WTC11 (cell line): ENCODE measurements at regions not wholly inside any gene's neighbourhood (a gene's known extent, or its start where the extent isn't known, plus 50 kb on each side); places are given as distances from the start of the nearest gene placed in this dataset.

Experiments used
- ATAC-seq: fragments of 200-7000 bp; cut with Tn5 transposase; 2 replicates; pipeline ENCODE4 v1.10.0; 2021; ENCODE audit warnings: mild to moderate bottlenecking, moderate library complexity
- CTCF ChIA-PET: fragments of 300-600 bp; sonication (Branson Sonifier 250); formaldehyde crosslinking; loops from one replicate; lab custom pipeline; 2021; ENCODE audit warnings: antibody characterized with exemption; lab: Charles Lee
- POLR2A ChIA-PET: fragments of 350-600 bp; sonication (Branson Sonifier 250); formaldehyde crosslinking; loops from one replicate; lab custom pipeline; 2021; ENCODE audit warnings: antibody characterized with exemption; lab: Charles Lee
- DNase-seq: peaks from one replicate; pipeline ENCODE4 v3.0.0; 2021; ENCODE audit warnings: low spot score
- H3K27ac Mint-ChIP-seq: 2 replicates; pipeline ENCODE4 v1.8.0; 2021; ENCODE audit warnings: mixed read lengths
- H3K27me3 Mint-ChIP-seq: 2 replicates; pipeline ENCODE4 v1.8.0; 2021; ENCODE audit warnings: low read depth, mild to moderate bottlenecking, moderate library complexity, mixed read lengths
- H3K36me3 Mint-ChIP-seq: 2 replicates; pipeline ENCODE4 v1.8.0; 2021; ENCODE audit warnings: mixed read lengths
- H3K4me1 Mint-ChIP-seq: 2 replicates; pipeline ENCODE4 v1.8.0; 2022; ENCODE audit warnings: mixed read lengths
- H3K4me3 Mint-ChIP-seq: 2 replicates; pipeline ENCODE4 v1.8.0; 2021; ENCODE audit warnings: mild to moderate bottlenecking, moderate library complexity, mixed read lengths
- H3K9me3 Mint-ChIP-seq: 2 replicates; pipeline ENCODE4 v1.8.0; 2021; ENCODE audit warnings: mixed read lengths
- ATF2 ChIP-seq: sonication (generic); formaldehyde crosslinking; IDR thresholded peaks from 2 replicates; pipeline ENCODE4 v1.8.1; 2022; ENCODE audit warnings: low read depth, missing genetic modification reagents, borderline replicate concordance
- CBFB ChIP-seq: sonication (generic); formaldehyde crosslinking; IDR thresholded peaks from 2 replicates; pipeline ENCODE4 v1.8.1; 2022; ENCODE audit warnings: mild to moderate bottlenecking, low read depth, missing genetic modification reagents
- E2F5 ChIP-seq: sonication (generic); formaldehyde crosslinking; IDR thresholded peaks from 2 replicates; pipeline ENCODE4 v1.8.1; 2022; ENCODE audit warnings: mild to moderate bottlenecking, moderate library complexity, missing genetic modification reagents
- ELF4 ChIP-seq: sonication (generic); formaldehyde crosslinking; IDR thresholded peaks from 2 replicates; pipeline ENCODE4 v1.8.1; 2022; ENCODE audit warnings: low read depth, mild to moderate bottlenecking, moderate library complexity, missing genetic modification reagents
- GABPB1 ChIP-seq: sonication (generic); formaldehyde crosslinking; IDR thresholded peaks from 2 replicates; pipeline ENCODE4 v1.8.1; 2023; ENCODE audit warnings: mild to moderate bottlenecking, missing genetic modification reagents
- MXD4 ChIP-seq: fragments of 250-450 bp; sonication (Bioruptor Pico); IDR thresholded peaks from 2 replicates; pipeline ENCODE4 v1.8.0; 2021; ENCODE audit warnings: mild to moderate bottlenecking, moderate library complexity, borderline replicate concordance
- NR3C1 ChIP-seq: sonication (generic); formaldehyde crosslinking; conservative IDR thresholded peaks from 2 replicates; pipeline ENCODE4 v1.8.1; 2023; ENCODE audit warnings: low read depth, mild to moderate bottlenecking, missing genetic modification reagents
- PRRX2 ChIP-seq: fragments of 250-450 bp; sonication (Bioruptor Pico); IDR thresholded peaks from 2 replicates; pipeline ENCODE4 v1.8.0; 2021; ENCODE audit warnings: mild to moderate bottlenecking
- SP1 ChIP-seq: sonication (generic); formaldehyde crosslinking; conservative IDR thresholded peaks from 2 replicates; pipeline ENCODE4 v1.8.1; 2022; ENCODE audit warnings: missing genetic modification reagents
- STAT6 ChIP-seq: sonication (generic); formaldehyde crosslinking; conservative IDR thresholded peaks from 2 replicates; pipeline ENCODE4 v1.8.1; 2023; ENCODE audit warnings: mild to moderate bottlenecking, low read depth, missing genetic modification reagents, moderate library complexity
- TEAD1 ChIP-seq: sonication (generic); formaldehyde crosslinking; IDR thresholded peaks from 2 replicates; pipeline ENCODE4 v1.8.0; 2022; ENCODE audit warnings: mild to moderate bottlenecking, missing genetic modification reagents
- ZNF219 ChIP-seq: sonication (generic); formaldehyde crosslinking; IDR thresholded peaks from 2 replicates; pipeline ENCODE4 v1.8.0; 2023; ENCODE audit warnings: missing genetic modification reagents, mild to moderate bottlenecking, borderline replicate concordance
- ZNF232 ChIP-seq: sonication (generic); formaldehyde crosslinking; IDR thresholded peaks from 2 replicates; pipeline ENCODE4 v1.8.0; 2022; ENCODE audit warnings: mild to moderate bottlenecking, missing genetic modification reagents
- ZNF317 ChIP-seq: sonication (generic); formaldehyde crosslinking; IDR thresholded peaks from 2 replicates; pipeline ENCODE4 v1.8.1; 2023; ENCODE audit warnings: low read depth, mild to moderate bottlenecking, moderate library complexity, missing genetic modification reagents, borderline replicate concordance
- TF ChIP-seq, protein P1 (sequence below): sonication (generic); formaldehyde crosslinking; IDR thresholded peaks from 2 replicates; pipeline ENCODE4 v1.8.0; 2023; ENCODE audit warnings: missing genetic modification reagents, mild to moderate bottlenecking, borderline replicate concordance
- TF ChIP-seq, protein P2 (sequence below): sonication (generic); formaldehyde crosslinking; IDR thresholded peaks from 2 replicates; pipeline ENCODE4 v1.8.0; 2022; ENCODE audit warnings: mild to moderate bottlenecking, missing genetic modification reagents
- TF ChIP-seq, protein P3 (sequence below): sonication (generic); formaldehyde crosslinking; IDR thresholded peaks from 2 replicates; pipeline ENCODE4 v1.8.0; 2023; ENCODE audit warnings: mild to moderate bottlenecking, missing genetic modification reagents
- TF ChIP-seq, protein P4 (sequence below): sonication (generic); formaldehyde crosslinking; IDR thresholded peaks from 2 replicates; pipeline ENCODE4 v1.8.1; 2023; ENCODE audit warnings: mild to moderate bottlenecking, missing genetic modification reagents

GRCh38 chr4:150005537-150005936 lies 72.7 kb upstream of the DCLK2 start:
- ChIA-PET POLR2A (no interaction called here), CTCF (interaction anchor here (1.4 kb wide), 1 partner anchor 204 kb away, joined by 4 read pairs; no protein-coding TSS in a partner anchor)
- Mint-ChIP-seq H3K9me3 (no peaks in the 10 kb centered on the region), H3K27me3 (no peaks in the 10 kb centered on the region), H3K27ac (no peak overlapping the region), H3K4me1 (peaks cover 20% of the 10 kb centered on the region), H3K4me3 (no peak overlapping the region), H3K36me3 (no peaks in the 10 kb centered on the region)
- ATAC-seq = no peak
- TF ChIP-seq STAT6 (CRISPR knock-in tag) = no peak
- no peak for TF ChIP-seq TEAD1 (CRISPR knock-in tag)
- no peak for TF ChIP-seq NR3C1
- TF ChIP-seq ZNF317 (CRISPR knock-in tag) = no peak
- TF ChIP-seq, protein P1, sequence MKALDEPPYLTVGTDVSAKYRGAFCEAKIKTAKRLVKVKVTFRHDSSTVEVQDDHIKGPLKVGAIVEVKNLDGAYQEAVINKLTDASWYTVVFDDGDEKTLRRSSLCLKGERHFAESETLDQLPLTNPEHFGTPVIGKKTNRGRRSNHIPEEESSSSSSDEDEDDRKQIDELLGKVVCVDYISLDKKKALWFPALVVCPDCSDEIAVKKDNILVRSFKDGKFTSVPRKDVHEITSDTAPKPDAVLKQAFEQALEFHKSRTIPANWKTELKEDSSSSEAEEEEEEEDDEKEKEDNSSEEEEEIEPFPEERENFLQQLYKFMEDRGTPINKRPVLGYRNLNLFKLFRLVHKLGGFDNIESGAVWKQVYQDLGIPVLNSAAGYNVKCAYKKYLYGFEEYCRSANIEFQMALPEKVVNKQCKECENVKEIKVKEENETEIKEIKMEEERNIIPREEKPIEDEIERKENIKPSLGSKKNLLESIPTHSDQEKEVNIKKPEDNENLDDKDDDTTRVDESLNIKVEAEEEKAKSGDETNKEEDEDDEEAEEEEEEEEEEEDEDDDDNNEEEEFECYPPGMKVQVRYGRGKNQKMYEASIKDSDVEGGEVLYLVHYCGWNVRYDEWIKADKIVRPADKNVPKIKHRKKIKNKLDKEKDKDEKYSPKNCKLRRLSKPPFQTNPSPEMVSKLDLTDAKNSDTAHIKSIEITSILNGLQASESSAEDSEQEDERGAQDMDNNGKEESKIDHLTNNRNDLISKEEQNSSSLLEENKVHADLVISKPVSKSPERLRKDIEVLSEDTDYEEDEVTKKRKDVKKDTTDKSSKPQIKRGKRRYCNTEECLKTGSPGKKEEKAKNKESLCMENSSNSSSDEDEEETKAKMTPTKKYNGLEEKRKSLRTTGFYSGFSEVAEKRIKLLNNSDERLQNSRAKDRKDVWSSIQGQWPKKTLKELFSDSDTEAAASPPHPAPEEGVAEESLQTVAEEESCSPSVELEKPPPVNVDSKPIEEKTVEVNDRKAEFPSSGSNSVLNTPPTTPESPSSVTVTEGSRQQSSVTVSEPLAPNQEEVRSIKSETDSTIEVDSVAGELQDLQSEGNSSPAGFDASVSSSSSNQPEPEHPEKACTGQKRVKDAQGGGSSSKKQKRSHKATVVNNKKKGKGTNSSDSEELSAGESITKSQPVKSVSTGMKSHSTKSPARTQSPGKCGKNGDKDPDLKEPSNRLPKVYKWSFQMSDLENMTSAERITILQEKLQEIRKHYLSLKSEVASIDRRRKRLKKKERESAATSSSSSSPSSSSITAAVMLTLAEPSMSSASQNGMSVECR (CRISPR knock-in tag) = no peak
- TF ChIP-seq, protein P2, sequence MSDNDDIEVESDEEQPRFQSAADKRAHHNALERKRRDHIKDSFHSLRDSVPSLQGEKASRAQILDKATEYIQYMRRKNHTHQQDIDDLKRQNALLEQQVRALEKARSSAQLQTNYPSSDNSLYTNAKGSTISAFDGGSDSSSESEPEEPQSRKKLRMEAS = no peak
- no peak for TF ChIP-seq ATF2
- DNase-seq = no peak

DNA sequence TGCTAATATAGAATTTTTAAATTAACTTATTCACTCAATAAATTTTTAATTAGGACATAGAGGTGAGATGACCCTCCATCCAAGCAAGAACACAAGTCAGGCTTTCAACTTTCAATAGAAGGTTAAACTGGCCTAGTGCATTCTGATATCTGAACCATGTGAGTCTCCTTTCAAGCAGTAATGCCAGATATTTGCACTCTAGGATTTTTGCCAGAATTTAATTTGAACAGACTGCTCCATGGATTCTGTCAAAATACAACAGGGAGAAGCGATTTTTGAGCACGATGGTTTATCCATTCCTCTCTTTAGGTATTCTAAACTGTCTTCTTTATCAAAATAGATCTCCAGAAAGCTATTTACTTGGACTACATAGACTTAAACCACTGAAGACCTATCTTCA lies 72.0 kb upstream of the DCLK2 start:
- peaks cover 20% of the 10 kb centered on the region for H3K4me1 Mint-ChIP-seq
- TF ChIP-seq GABPB1 (CRISPR knock-in tag) (no peak), CBFB (no peak), MXD4 (CRISPR knock-in tag) (no peak), STAT6 (CRISPR knock-in tag) (no peak), ELF4 (no peak), PRRX2 (CRISPR knock-in tag) (no peak), ZNF219 (CRISPR knock-in tag) (no peak), E2F5 (no peak), SP1 (no peak), ZNF232 (CRISPR knock-in tag) (no peak)
- TF ChIP-seq, protein P3, sequence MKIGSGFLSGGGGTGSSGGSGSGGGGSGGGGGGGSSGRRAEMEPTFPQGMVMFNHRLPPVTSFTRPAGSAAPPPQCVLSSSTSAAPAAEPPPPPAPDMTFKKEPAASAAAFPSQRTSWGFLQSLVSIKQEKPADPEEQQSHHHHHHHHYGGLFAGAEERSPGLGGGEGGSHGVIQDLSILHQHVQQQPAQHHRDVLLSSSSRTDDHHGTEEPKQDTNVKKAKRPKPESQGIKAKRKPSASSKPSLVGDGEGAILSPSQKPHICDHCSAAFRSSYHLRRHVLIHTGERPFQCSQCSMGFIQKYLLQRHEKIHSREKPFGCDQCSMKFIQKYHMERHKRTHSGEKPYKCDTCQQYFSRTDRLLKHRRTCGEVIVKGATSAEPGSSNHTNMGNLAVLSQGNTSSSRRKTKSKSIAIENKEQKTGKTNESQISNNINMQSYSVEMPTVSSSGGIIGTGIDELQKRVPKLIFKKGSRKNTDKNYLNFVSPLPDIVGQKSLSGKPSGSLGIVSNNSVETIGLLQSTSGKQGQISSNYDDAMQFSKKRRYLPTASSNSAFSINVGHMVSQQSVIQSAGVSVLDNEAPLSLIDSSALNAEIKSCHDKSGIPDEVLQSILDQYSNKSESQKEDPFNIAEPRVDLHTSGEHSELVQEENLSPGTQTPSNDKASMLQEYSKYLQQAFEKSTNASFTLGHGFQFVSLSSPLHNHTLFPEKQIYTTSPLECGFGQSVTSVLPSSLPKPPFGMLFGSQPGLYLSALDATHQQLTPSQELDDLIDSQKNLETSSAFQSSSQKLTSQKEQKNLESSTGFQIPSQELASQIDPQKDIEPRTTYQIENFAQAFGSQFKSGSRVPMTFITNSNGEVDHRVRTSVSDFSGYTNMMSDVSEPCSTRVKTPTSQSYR (CRISPR knock-in tag) = no peak
- TF ChIP-seq, protein P4, sequence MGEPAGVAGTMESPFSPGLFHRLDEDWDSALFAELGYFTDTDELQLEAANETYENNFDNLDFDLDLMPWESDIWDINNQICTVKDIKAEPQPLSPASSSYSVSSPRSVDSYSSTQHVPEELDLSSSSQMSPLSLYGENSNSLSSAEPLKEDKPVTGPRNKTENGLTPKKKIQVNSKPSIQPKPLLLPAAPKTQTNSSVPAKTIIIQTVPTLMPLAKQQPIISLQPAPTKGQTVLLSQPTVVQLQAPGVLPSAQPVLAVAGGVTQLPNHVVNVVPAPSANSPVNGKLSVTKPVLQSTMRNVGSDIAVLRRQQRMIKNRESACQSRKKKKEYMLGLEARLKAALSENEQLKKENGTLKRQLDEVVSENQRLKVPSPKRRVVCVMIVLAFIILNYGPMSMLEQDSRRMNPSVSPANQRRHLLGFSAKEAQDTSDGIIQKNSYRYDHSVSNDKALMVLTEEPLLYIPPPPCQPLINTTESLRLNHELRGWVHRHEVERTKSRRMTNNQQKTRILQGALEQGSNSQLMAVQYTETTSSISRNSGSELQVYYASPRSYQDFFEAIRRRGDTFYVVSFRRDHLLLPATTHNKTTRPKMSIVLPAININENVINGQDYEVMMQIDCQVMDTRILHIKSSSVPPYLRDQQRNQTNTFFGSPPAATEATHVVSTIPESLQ = no peak
- H3K27ac Mint-ChIP-seq = no peak overlapping the region
- ChIA-PET POLR2A (no interaction called here), CTCF (no interaction called here)
- no peak for ATAC-seq
- H3K9me3 Mint-ChIP-seq = no peaks in the 10 kb centered on the region
- H3K4me3 Mint-ChIP-seq = no peak overlapping the region
- no peaks in the 10 kb centered on the region for H3K27me3 Mint-ChIP-seq
- no peak for DNase-seq
- no peaks in the 10 kb centered on the region for H3K36me3 Mint-ChIP-seq
